Sigmoid colon (tissue), 6 donors: ENCODE measurements at regions not wholly inside any gene's neighbourhood (a gene's known extent, or its start where the extent isn't known, plus 50 kb on each side); places are given as distances from the start of the nearest gene placed in this dataset.
A peak's percentile ranks its signal among the peaks of the same experiment; 100 is the strongest.

ENCODE experiments used
- DNase-seq: peaks from one replicate; pipeline ENCODE4 v3.0.0-alpha.2; 2019
- H3K27ac ChIP-seq, 4 donors: fragments of 200-600 bp; sonication (generic); one replicate each; pipeline ENCODE4 v1.5.1; 2016 to 2019; ENCODE audit warnings: mild to moderate bottlenecking in 1 of 4
- H3K27me3 ChIP-seq, 3 donors: fragments of 200-600 bp; sonication (generic); one replicate each; pipeline ENCODE4 v1.5.1; 2019; ENCODE audit warnings: mild to moderate bottlenecking in 1 of 3
- H3K36me3 ChIP-seq, 4 donors: fragments of 200-600 bp; sonication (generic); one replicate each; pipeline ENCODE4 v1.5.1; 2016 to 2019
- H3K4me1 ChIP-seq, 4 donors: fragments of 200-600 bp; sonication (generic); one replicate each; pipeline ENCODE4 v1.5.1; 2017 to 2019
- H3K4me3 ChIP-seq, 4 donors: fragments of 200-600 bp; sonication (generic); one replicate each; pipeline ENCODE4 v1.5.1; 2017 to 2019; ENCODE audit warnings: mild to moderate bottlenecking in 2 of 4, moderate library complexity in 1 of 4
- H3K9me3 ChIP-seq, 4 donors: fragments of 200-600 bp in 3 of 4; sonication (generic) in 3 of 4; one replicate each; pipeline versions ENCODE4 v1.5.1 to v1.6.1; 2013 to 2019
- EP300 ChIP-seq, 4 donors: sonication (generic); formaldehyde crosslinking; IDR thresholded peaks; one replicate each; pipeline ENCODE4 v1.6.1; 2017; ENCODE audit warnings: antibody characterized with exemption in 4 of 4
- POLR2A ChIP-seq, 2 donors: fragments of 450-650 bp; IDR thresholded peaks; one replicate each; pipeline ENCODE4 v1.6.1; 2016; ENCODE audit warnings: antibody characterized with exemption in 2 of 2, mild to moderate bottlenecking in 2 of 2, moderate library complexity in 2 of 2
- POLR2AphosphoS5 ChIP-seq, 4 donors: sonication (generic); formaldehyde crosslinking; IDR thresholded peaks; one replicate each; pipeline ENCODE4 v1.6.1; 2017; ENCODE audit warnings: antibody characterized with exemption in 4 of 4
- WGBS, 2 donors: extraction: QIAGEN DNeasy Blood & Tissue Kit; methylation state at CpG; one replicate each; pipeline ENCODE4 v1.1.7; 2013; 5-methylcytosine and 5-hydroxymethylcytosine counted together
- intact Hi-C: fragments of 100-400 bp; cut with DNase I; formaldehyde crosslinking; loops from one replicate; pipeline ENCODE4 v1.15.1; 2023
- TF ChIP-seq, protein P1 (sequence below), 4 experiments: fragments of 450-650 bp in 3 of 4; fragments of 200-600 bp in 1 of 4; IDR thresholded peaks; one replicate each; pipeline ENCODE4 v1.5.1; 2016 to 2019; ENCODE audit warnings: antibody characterized with exemption in 4 of 4, mild to moderate bottlenecking in 3 of 4, moderate library complexity in 2 of 4
- donor health status: healthy with polysubstance abuse.
- donor health status: healthy.

DNA sequence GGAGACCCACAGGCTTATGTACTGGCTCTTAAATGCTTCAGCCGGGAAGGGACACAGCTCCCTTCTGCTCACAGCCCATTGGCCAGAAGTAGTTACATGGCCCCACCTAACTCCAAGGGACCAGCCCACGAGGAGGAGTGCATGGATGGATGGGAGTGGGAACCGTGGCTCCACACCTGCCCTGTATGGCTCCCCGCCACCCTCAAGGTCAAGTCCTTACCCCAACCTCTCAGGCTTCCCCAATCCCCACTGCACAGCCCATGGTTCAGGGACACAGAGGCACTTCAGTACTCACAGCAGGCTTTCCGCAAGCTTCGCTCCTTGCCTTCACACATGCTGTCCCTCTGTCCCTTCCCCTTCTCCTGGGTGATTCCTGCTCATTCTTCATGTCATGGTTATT, 137.9 kb upstream of the KCNG1 start:
- DNase-seq, result no peak

DNA sequence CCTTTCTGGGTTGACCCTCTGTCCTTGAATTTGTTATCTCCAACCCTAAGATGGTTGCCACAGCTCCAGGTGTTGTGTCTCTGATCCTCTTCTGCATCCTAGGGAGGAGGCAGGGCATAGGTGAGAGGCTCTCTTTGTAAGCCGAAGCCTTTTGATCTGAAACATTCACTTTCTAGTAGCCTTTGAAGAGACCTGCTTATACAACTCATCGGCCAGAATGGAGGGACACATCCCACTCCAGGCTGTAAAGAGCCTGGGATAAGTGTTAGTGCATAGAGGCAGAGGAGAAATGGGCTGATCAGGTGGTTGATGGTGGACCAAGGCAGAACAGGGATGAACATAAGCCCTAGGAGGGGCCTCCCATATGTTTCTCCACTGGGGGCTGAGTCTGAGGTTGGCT, 137.1 kb upstream of the KCNG1 start:
- no peak for DNase-seq
- Histone ChIP-seq H3K4me3 (no peak overlapping the region), H3K27me3 (peaks cover 0 to 39% (median 0%) of the 10 kb centered on the region in 3 donors), H3K9me3 (no peaks in the 10 kb centered on the region), H3K4me1 (peaks cover 0 to 17% (median 14%) of the 10 kb centered on the region in 4 donors), H3K36me3 (no peaks in the 10 kb centered on the region), H3K27ac (no peak overlapping the region)
- no peak for TF ChIP-seq POLR2AphosphoS5 (IDR thresholded peaks at IDR 0.05)
- TF ChIP-seq EP300 (IDR thresholded peaks at IDR 0.05), result no peak
- intact Hi-C loops, result loop anchor here (10.0 kb wide), 1 partner anchor 65 kb away; no protein-coding TSS in a partner anchor
- 74 to 82% methylated on average over 2 of the region's 2 CpGs for WGBS, 2 donors

More for the DNA sequence above, 137.9 kb upstream of the KCNG1 start:
- H3K27me3 ChIP-seq, result peaks cover 0 to 42% (median 0%) of the 10 kb centered on the region in 3 donors
- 64 to 80% methylated on average over 6 of the region's 6 CpGs for WGBS, 2 donors
- peaks cover 0 to 14% (median 12%) of the 10 kb centered on the region in 4 donors for H3K4me1 ChIP-seq
- H3K9me3 ChIP-seq, result no peaks in the 10 kb centered on the region
- TF ChIP-seq POLR2AphosphoS5 (IDR thresholded peaks at IDR 0.05), result no peak
- TF ChIP-seq, protein P1, sequence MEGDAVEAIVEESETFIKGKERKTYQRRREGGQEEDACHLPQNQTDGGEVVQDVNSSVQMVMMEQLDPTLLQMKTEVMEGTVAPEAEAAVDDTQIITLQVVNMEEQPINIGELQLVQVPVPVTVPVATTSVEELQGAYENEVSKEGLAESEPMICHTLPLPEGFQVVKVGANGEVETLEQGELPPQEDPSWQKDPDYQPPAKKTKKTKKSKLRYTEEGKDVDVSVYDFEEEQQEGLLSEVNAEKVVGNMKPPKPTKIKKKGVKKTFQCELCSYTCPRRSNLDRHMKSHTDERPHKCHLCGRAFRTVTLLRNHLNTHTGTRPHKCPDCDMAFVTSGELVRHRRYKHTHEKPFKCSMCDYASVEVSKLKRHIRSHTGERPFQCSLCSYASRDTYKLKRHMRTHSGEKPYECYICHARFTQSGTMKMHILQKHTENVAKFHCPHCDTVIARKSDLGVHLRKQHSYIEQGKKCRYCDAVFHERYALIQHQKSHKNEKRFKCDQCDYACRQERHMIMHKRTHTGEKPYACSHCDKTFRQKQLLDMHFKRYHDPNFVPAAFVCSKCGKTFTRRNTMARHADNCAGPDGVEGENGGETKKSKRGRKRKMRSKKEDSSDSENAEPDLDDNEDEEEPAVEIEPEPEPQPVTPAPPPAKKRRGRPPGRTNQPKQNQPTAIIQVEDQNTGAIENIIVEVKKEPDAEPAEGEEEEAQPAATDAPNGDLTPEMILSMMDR (IDR thresholded peaks at IDR 0.05), result no peak
- TF ChIP-seq POLR2A (IDR thresholded peaks at IDR 0.05), result no peak
- TF ChIP-seq EP300 (IDR thresholded peaks at IDR 0.05), result no peak
- intact Hi-C loops, result loop anchor here (10.0 kb wide), 1 partner anchor 64 kb away; no protein-coding TSS in a partner anchor
- H3K36me3 ChIP-seq, result no peaks in the 10 kb centered on the region
- H3K27ac ChIP-seq, result no peak overlapping the region
- no peak overlapping the region for H3K4me3 ChIP-seq

DNA sequence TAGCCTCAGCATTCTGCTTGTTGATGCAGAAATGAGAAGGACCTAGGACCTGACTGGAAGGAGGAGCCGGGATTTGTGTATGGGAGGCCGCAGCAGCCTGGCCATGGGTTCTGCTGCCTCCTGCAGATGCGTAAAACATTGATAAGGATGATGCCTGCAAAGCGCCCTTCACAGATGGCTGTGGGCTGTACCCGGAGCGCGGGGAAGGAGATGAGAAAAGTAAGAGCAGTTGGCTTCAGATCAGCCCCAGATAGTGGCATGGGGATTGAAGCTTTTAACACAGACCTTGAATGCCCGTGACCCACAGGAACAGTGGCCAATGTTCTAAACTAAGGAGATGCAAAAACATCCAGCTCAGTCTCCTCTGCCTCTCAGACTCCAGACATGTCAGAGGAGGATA, 136.4 kb upstream of the KCNG1 start:
- 82 to 87% methylated on average over 8 of the region's 8 CpGs for WGBS, 2 donors

DNA sequence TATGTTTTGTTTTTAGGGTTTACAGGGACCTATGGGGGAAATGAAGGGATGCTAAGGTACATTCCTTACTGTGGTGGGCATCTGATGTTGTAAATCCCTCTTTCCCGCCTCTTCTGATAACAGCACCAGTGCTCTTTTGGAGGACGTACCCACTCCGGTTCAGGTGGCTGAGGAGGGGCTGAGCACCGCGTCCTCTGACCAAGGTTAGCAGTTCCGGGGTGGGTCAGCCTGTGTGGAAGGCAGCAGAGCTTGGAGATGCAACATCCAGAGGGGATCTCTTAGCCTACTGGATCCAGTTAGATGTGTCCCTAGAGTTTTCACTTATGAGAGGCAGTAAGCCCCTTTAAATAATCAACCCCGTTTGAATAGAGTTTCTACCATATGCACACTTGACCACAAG, 135.3 kb upstream of the KCNG1 start:
- intact Hi-C loops, result no loop called here
- Histone ChIP-seq H3K36me3 (no peaks in the 10 kb centered on the region), H3K27ac (no peak overlapping the region), H3K4me1 (peaks cover 0 to 17% (median 14%) of the 10 kb centered on the region in 4 donors), H3K9me3 (no peaks in the 10 kb centered on the region), H3K4me3 (no peak overlapping the region), H3K27me3 (peaks cover 0 to 38% (median 0%) of the 10 kb centered on the region in 3 donors)
- TF ChIP-seq POLR2AphosphoS5 (IDR thresholded peaks at IDR 0.05) (no peak), POLR2A (IDR thresholded peaks at IDR 0.05) (no peak)
- no peak for DNase-seq
- WGBS, 2 donors, result 85 to 87% methylated on average over 7 of the region's 7 CpGs

More for the DNA sequence above, 136.4 kb upstream of the KCNG1 start:
- H3K27ac ChIP-seq, result no peak overlapping the region
- H3K4me1 ChIP-seq, result peaks cover 0 to 17% (median 14%) of the 10 kb centered on the region in 4 donors
- H3K9me3 ChIP-seq, result no peaks in the 10 kb centered on the region
- no peak overlapping the region for H3K4me3 ChIP-seq
- no peaks in the 10 kb centered on the region for H3K36me3 ChIP-seq
- intact Hi-C loops, result no loop called here
- no peak for DNase-seq
- TF ChIP-seq, protein P1 (IDR thresholded peaks at IDR 0.05), result no peak
- TF ChIP-seq POLR2A (IDR thresholded peaks at IDR 0.05), result no peak
- TF ChIP-seq EP300 (IDR thresholded peaks at IDR 0.05), result no peak
- no peak for TF ChIP-seq POLR2AphosphoS5 (IDR thresholded peaks at IDR 0.05)
- H3K27me3 ChIP-seq, result peaks cover 0 to 38% (median 0%) of the 10 kb centered on the region in 3 donors

DNA sequence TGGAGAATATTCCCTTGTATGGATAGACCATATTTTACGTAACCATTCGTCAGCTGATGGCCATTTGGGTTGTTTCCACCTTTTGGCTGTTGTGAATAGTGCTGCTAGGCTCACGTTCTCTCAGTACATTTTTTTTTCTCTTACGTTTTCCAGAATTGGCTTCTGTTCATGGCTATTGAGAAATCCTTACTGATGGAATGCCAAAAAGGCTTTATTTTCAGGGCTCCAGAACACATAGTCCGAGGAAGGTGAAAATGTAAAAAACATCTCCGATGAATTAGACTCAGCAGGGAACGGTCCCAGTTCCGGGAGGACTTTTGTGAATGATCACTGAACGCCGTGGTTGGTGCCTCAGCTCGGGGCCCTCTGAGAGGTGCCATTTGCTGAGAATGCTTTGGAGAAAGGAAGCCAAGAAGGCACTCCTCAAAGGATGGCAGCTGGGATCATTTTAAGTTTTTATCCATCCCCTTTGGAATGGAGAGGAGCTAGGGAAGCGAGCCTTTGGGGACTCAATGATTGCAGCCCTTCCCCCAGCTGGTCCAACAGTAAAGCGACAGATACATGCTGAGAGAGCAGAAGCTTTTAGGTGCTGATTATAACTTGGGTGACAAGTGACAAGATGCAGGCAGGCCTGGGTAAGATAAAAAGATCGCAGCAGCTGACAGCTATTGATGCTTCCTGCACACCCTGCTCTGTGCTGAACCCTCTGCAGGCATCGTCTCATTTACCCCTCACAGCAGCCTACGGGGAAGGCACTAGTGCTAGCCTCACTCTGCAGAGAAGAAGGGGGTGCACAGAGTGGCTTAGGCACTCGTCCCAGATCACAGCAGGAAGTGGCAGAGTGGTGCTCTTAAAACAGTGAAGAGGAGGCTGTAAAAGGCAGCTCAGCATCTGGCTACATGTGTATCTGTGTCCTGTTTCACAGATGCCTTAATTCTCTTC, 133.4 kb upstream of the KCNG1 start:
- peak overlapping the region; percentile 49 to 62 (median 56) for H3K27ac ChIP-seq
- TF ChIP-seq, protein P1 (IDR thresholded peaks at IDR 0.05), result no peak
- peak; percentile 72 to 94 (median 88) for TF ChIP-seq POLR2AphosphoS5 (IDR thresholded peaks at IDR 0.05)
- DNase-seq, result peak; percentile 86
- H3K36me3 ChIP-seq, result no peaks in the 10 kb centered on the region
- H3K4me1 ChIP-seq, result peaks cover 0 to 17% (median 14%) of the 10 kb centered on the region in 4 donors
- intact Hi-C loops, result loop anchor here (2.0 kb wide), 1 partner anchor 34 kb away; no protein-coding TSS in a partner anchor
- H3K4me3 ChIP-seq, result peak overlapping the region in 2 of 4 donors; percentile 7 to 20
- H3K27me3 ChIP-seq, result peaks cover 0 to 27% (median 0%) of the 10 kb centered on the region in 3 donors
- WGBS, 2 donors, result 50 to 73% methylated on average over 17 of the region's 17 CpGs
- no peaks in the 10 kb centered on the region for H3K9me3 ChIP-seq
